NCI-H2196 (cell line): ENCODE measurements at regions not wholly inside any gene's neighbourhood (a gene's known extent, or its start where the extent isn't known, plus 50 kb on each side); places are given as distances from the start of the nearest gene placed in this dataset.
"Not testable (repeated sequence)": the region's sequence is repeated elsewhere in the genome, so short reads cannot be mapped to it uniquely, and the experiment has no call there.

Experiments
- DNase-seq: peaks from one replicate; lab custom pipeline; 2025; ENCODE audit not compliant: unreplicated experiment; lab: John Stamatoyannopoulos, UW

DNA sequence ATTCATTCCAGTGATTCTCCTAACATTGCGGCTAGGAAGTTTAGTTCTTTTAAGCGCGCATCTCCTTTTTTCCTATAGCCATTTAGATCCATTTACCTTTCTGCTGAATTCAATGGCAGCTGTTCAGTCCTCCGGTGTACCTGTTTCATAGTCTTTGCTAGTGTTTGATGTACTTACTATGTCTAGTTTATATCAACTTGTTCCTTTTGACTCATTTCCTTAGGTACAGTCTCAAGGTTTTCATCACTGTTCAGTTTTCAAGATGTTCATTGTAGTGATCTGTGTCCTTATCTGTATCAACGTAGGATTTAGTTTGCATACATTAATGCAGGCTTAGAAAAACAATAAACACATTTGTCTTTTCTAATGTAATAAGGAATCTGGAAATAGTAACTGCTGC is 59.0 kb upstream of the MBNL1 start:
- DNase-seq = no peak

DNA sequence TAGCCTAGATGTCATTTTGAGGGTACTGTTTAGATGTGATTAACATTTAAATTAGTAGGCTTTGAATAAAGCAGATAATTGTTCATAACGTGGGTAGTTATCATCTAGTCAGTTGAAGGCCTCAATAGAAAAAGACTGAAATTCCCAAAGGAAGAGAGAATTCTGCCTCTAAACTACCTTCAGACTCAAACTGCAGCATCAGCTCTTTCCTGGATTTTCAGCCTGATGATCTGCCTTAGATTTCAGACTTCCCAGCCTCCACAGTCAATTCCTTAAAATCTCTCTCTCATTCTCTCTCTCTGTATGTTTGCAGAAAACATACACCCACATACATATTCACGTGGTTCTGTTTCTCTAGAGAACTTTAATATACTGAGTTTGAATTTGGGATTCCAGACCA is 58.0 kb upstream of the MBNL1 start:
- DNase-seq = no peak

DNA sequence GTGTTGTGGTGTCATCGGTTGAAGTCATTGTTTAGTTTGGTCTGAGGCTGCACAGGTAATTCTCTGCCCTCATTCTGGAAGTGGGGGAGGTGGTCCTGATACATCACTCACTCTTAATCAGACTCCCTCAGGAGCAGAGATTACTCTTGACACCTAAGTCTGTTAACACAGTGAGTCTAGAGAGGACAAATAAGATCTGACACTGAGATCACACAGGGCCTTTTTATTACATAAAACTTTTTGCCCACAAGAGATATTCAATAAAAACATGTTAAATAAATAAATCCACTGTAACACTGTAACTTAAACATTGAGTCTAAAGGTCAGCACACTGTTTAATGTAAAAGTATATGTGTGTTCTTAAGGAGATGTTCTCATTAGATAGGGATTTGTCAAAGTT is 57.1 kb upstream of the MBNL1 start:
- DNase-seq = no peak

DNA sequence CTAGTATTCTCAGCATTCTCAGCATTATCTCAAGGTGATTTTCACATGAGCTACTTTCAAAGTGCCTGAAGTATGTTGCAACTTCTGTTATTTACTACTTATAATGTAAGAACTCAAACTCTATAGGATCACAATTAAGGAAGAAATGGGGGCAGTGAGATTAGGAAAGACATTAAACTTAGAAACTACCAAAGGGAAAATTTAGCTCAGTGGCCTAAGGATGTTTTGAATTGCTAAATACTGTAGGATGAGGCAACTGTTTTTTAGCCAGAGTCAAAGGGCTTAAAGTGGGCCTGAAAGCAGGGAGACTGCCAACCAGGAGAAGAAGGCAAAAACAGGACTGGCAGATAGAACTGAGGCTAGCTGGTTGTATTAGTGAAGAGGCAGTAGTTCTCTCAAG is 55.5 kb upstream of the MBNL1 start:
- no peak for DNase-seq

DNA sequence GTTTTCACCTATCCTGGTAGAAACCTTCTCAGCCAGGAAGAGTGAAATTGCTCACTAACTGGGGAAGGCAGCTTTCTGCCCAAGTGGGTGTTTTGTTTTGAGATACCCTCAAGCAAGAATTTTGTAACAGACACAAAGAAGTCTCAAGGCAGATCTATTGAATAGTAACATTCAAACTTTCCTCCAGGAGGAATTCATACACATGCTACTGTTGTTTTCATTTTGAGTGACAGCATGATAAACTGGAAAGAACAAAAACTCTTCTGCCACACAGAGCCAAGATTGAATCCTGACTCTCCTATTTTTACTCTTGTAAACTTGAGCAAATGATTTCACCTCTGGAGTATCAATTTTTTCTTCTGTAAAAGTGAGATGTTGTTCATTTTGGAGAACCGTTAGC is 54.8 kb upstream of the MBNL1 start:
- no peak for DNase-seq

DNA sequence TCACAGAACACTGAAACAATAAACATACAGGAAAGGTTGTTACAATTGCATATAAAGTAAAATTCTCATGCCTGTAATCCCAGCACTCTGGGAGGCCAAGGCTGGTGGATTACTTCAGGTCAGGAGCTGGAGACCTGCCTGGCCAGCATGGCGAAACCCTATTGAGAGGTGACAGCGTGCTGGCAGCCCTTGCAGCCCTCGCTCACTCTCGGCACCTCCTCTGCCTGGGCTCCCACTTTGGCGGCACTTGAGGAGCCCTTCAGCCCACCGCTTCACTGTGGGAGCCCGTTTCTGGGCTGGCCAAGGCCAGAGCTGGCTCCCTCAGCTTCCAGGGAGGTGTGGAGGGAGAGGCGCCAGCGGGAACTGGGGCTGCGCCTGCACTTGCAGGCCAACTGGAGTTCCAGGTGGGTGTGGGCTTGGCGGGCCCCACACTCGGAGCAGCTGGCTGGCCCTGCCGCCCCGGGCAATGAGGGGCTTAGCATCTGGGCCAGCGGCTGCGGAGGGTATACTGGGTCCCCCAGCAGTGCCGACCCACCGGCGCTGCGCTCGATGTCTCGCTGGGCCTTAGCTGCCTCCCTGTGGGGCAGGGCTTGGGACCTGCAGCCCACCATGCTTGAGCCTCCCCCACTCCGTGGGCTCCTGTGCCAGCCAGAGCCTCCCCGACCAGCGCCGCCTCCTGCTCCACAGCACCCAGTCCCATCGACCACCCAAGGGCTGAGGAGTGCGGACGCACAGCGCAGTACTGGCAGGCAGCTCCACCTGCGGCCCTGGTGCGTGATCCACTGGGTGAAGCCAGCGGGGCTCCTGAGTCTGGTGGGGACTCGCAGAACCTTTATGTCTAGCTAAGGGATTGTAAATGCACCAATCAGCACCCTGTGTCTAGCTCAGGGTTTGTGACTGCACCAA is 51.5 kb upstream of the MBNL1 start:
- not testable (repeated sequence) for DNase-seq

DNA sequence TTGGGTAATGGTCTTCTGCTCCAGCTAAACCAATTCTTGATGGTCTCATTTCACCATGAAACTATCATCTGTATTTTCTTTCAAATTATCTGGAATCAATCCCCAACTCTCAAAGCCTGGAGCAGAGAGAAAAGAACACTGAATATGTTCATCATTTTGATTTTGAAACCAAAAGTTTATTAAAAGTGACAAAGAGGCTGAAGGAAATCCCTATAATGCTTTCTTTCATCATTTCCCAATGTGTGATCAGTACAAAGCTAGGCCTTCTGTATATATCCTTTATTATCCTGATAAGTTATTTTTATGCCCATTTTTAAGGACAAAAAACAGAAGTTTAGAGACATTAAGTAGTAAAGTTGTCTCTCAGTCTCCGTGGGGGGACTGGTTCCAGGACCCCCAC is 50.1 kb upstream of the MBNL1 start:
- no peak for DNase-seq
